ENCODE measurements at regions not wholly inside any gene's neighbourhood (a gene's known extent, or its start where the extent isn't known, plus 50 kb on each side); places are given as distances from the start of the nearest gene placed in this dataset.

DNA sequence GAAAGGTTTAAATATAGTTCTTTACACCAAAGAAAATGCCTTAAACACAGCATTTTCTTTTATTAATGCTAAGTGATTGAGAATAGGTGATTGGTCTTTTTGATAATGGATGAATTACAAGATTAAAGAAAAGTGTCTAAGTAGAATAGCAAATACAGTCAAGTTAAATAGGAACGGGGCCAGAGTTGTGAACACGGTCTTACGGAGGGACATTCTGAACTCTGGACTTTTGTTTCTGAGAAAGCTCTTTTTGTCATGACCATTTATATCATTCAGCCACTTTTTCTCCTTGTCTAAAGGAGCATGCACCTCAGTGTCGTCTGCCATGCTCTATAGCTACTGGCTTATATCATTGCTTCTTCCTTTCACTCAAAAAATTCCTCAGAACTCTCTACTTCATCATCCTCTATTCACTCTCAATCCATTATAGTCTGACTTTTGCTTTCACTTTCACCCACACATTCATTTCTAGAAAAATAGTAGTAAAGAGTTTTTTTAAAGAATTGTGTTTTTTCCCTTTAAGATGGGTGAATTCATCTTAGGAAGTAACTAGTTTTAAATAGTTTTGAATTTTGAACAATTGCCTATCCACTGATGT is 263.0 kb upstream of the FBXL7 start:
- TF ChIP-seq, protein P1, sequence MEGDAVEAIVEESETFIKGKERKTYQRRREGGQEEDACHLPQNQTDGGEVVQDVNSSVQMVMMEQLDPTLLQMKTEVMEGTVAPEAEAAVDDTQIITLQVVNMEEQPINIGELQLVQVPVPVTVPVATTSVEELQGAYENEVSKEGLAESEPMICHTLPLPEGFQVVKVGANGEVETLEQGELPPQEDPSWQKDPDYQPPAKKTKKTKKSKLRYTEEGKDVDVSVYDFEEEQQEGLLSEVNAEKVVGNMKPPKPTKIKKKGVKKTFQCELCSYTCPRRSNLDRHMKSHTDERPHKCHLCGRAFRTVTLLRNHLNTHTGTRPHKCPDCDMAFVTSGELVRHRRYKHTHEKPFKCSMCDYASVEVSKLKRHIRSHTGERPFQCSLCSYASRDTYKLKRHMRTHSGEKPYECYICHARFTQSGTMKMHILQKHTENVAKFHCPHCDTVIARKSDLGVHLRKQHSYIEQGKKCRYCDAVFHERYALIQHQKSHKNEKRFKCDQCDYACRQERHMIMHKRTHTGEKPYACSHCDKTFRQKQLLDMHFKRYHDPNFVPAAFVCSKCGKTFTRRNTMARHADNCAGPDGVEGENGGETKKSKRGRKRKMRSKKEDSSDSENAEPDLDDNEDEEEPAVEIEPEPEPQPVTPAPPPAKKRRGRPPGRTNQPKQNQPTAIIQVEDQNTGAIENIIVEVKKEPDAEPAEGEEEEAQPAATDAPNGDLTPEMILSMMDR (IDR thresholded peaks at IDR 0.05): no peak
- TF ChIP-seq POLR2A (IDR thresholded peaks at IDR 0.05): no peak
